ENCODE measurements at regions not wholly inside any gene's neighbourhood (a gene's known extent, or its start where the extent isn't known, plus 50 kb on each side); places are given as distances from the start of the nearest gene placed in this dataset.

DNA sequence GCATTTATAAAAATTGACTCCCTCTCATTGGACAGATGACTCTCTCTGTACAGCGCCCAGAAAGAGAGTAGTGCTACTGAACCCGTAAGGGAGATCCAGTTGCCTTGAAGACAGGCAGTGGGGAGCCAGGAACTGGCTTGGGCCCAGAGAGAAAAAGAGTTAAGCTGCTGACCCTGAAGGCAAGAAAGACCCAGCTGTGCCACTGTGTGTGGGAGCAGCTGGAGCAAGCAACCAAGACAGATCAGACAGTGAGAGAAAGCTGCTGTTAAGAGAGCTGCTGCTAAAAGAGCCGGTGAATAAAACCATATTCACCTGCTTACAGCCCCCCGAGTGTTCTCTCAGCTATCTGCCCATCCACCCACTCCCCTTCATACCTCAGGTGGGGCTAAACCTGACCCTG, 149.7 kb upstream of the ADAMTS16 start:
- H3K27ac Mint-ChIP-seq = no peak overlapping the region
- POLR2A ChIA-PET = no interaction called here
- no peak overlapping the region for H3K4me3 Mint-ChIP-seq
- intact Hi-C loops (cut with micrococcal nuclease) = no loop called here
- no peaks in the 10 kb centered on the region for H3K36me3 Mint-ChIP-seq (ENCODE audit: low read depth)
- no peak for ATAC-seq
- CTCF ChIA-PET = no interaction called here
- H3K9me3 Mint-ChIP-seq = no peaks in the 10 kb centered on the region
- no peak for DNase-seq
- H3K27me3 Mint-ChIP-seq = no peaks in the 10 kb centered on the region
- H3K4me1 Mint-ChIP-seq (ENCODE audit: low read depth) = no peaks in the 10 kb centered on the region
- TF ChIP-seq, protein P1, sequence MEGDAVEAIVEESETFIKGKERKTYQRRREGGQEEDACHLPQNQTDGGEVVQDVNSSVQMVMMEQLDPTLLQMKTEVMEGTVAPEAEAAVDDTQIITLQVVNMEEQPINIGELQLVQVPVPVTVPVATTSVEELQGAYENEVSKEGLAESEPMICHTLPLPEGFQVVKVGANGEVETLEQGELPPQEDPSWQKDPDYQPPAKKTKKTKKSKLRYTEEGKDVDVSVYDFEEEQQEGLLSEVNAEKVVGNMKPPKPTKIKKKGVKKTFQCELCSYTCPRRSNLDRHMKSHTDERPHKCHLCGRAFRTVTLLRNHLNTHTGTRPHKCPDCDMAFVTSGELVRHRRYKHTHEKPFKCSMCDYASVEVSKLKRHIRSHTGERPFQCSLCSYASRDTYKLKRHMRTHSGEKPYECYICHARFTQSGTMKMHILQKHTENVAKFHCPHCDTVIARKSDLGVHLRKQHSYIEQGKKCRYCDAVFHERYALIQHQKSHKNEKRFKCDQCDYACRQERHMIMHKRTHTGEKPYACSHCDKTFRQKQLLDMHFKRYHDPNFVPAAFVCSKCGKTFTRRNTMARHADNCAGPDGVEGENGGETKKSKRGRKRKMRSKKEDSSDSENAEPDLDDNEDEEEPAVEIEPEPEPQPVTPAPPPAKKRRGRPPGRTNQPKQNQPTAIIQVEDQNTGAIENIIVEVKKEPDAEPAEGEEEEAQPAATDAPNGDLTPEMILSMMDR (IDR thresholded peaks at IDR 0.05) = no peak

DNA sequence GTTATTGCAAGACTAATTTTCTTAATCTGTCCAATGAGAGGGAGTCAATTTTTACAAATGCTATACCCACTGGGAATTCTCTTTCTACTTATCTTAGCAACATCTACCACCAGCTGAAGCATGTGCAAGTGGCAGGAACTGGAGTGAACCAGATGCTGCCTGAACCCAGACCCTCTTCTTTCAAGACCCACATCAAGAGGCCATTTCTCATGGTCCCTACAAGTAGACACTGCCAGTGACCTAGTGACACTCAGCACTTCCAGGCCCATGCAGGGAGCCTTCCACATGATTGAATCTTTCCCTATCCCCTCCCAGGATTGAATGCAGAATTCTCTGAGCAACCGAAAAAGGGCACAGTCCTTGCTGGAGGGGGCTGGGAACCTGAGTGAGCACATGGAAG, 148.2 kb upstream of the ADAMTS16 start:
- TF ChIP-seq, protein P1 (IDR thresholded peaks at IDR 0.05) = no peak
- CTCF ChIA-PET = no interaction called here
- Mint-ChIP-seq H3K4me1 (ENCODE audit: low read depth) (no peaks in the 10 kb centered on the region), H3K27ac (no peak overlapping the region), H3K9me3 (no peaks in the 10 kb centered on the region), H3K36me3 (ENCODE audit: low read depth) (no peaks in the 10 kb centered on the region), H3K4me3 (no peak overlapping the region), H3K27me3 (no peaks in the 10 kb centered on the region)
- no peak for ATAC-seq
- no peak for DNase-seq
- intact Hi-C loops (cut with micrococcal nuclease) = no loop called here
- POLR2A ChIA-PET = no interaction called here

GRCh38 chr5:4995014-4995413, 145.1 kb upstream of the ADAMTS16 start:
- intact Hi-C loops (cut with micrococcal nuclease) = no loop called here
- Mint-ChIP-seq H3K27me3 (no peaks in the 10 kb centered on the region), H3K9me3 (no peaks in the 10 kb centered on the region), H3K27ac (no peak overlapping the region), H3K4me1 (ENCODE audit: low read depth) (no peaks in the 10 kb centered on the region), H3K4me3 (no peak overlapping the region), H3K36me3 (ENCODE audit: low read depth) (no peaks in the 10 kb centered on the region)
- no peak for ATAC-seq
- TF ChIP-seq, protein P1 (IDR thresholded peaks at IDR 0.05) = no peak
- DNase-seq = no peak
- POLR2A ChIA-PET = no interaction called here
- CTCF ChIA-PET = no interaction called here

DNA sequence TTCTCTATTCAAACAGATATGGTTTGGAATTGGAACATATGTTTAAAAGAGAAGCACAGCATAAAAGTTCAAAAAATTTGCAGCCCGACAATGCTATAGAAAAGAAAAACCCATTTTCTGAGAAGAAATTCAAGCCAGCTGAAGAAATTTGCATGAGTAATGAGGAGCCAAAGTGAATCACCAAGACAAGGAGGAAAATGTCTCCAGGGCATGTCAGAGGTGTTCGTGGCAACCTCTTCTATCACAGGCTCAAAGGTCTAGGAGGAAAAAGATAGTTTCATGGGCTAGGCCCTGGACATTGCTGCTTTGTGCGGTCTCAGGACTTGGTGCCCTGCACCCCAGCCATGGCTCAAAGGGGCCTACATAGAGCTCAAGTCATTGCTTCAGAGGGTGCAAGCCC, 134.8 kb upstream of the ADAMTS16 start:
- TF ChIP-seq, protein P1 (IDR thresholded peaks at IDR 0.05) = no peak
- peaks cover 4% of the 10 kb centered on the region for H3K9me3 Mint-ChIP-seq
- ATAC-seq (no peak), DNase-seq (no peak)
- H3K27ac Mint-ChIP-seq = no peak overlapping the region
- H3K4me1 Mint-ChIP-seq (ENCODE audit: low read depth) = no peaks in the 10 kb centered on the region
- intact Hi-C loops (cut with micrococcal nuclease) = no loop called here
- no peaks in the 10 kb centered on the region for H3K27me3 Mint-ChIP-seq
- ChIA-PET POLR2A (no interaction called here), CTCF (no interaction called here)
- H3K4me3 Mint-ChIP-seq = no peak overlapping the region
- no peaks in the 10 kb centered on the region for H3K36me3 Mint-ChIP-seq (ENCODE audit: low read depth)

GRCh38 chr5:5006548-5006947, 133.6 kb upstream of the ADAMTS16 start:
- ChIA-PET CTCF (no interaction called here), POLR2A (no interaction called here)
- Mint-ChIP-seq H3K27me3 (no peaks in the 10 kb centered on the region), H3K4me1 (ENCODE audit: low read depth) (no peaks in the 10 kb centered on the region), H3K4me3 (no peak overlapping the region), H3K36me3 (ENCODE audit: low read depth) (no peaks in the 10 kb centered on the region), H3K27ac (no peak overlapping the region), H3K9me3 (peaks cover 7% of the 10 kb centered on the region)
- TF ChIP-seq, protein P1 (IDR thresholded peaks at IDR 0.05) = no peak
- ATAC-seq = no peak
- no peak for DNase-seq
- intact Hi-C loops (cut with micrococcal nuclease) = no loop called here
